Vagina (tissue), 2 donors: ENCODE measurements at regions not wholly inside any gene's neighbourhood (a gene's known extent, or its start where the extent isn't known, plus 50 kb on each side); places are given as distances from the start of the nearest gene placed in this dataset.

Experiments
- DNase-seq, 2 donors: peaks; one replicate each; pipeline ENCODE4 v3.0.0-alpha.2; 2017; ENCODE audit errors: extremely low spot score in 2 of 2
- H3K27ac ChIP-seq: fragments of 200-600 bp; sonication (generic); one replicate; pipeline ENCODE4 v1.5.1; 2019
- H3K27me3 ChIP-seq: fragments of 200-600 bp; sonication (generic); one replicate; pipeline ENCODE4 v1.5.1; 2019
- H3K36me3 ChIP-seq, 2 donors: fragments of 200-600 bp; sonication (generic); one replicate each; pipeline ENCODE4 v1.5.1; 2017 to 2019
- H3K4me1 ChIP-seq: fragments of 200-600 bp; sonication (generic); one replicate; pipeline ENCODE4 v1.5.1; 2019
- H3K4me3 ChIP-seq, 2 donors: fragments of 200-600 bp; sonication (generic); 1 replicate in 1 of 2; 2 replicates in 1 of 2; pipeline ENCODE4 v1.5.1; 2016 to 2019
- H3K9me3 ChIP-seq: fragments of 200-600 bp; sonication (generic); one replicate; pipeline ENCODE4 v1.5.1; 2019
- CTCF ChIP-seq, 3 experiments: fragments of 450-650 bp in 2 of 3; fragments of 200-600 bp in 1 of 3; sonication (generic) in 1 of 3; IDR thresholded peaks; one replicate each; pipeline ENCODE4 v1.5.1; 2017 to 2019; ENCODE audit warnings: antibody characterized with exemption in 3 of 3, mild to moderate bottlenecking in 2 of 3, moderate library complexity in 2 of 3
- POLR2A ChIP-seq, 2 donors: fragments of 450-650 bp; IDR thresholded peaks; one replicate each; pipeline ENCODE4 v1.6.1; 2017; ENCODE audit warnings: antibody characterized with exemption in 2 of 2, mild to moderate bottlenecking in 2 of 2, moderate library complexity in 2 of 2
- POLR2AphosphoS5 ChIP-seq, 2 donors: sonication (generic); formaldehyde crosslinking; IDR thresholded peaks; one replicate each; pipeline ENCODE4 v1.9.0; 2017; ENCODE audit warnings: antibody characterized with exemption in 2 of 2, mild to moderate bottlenecking in 2 of 2, low read depth in 1 of 2; ENCODE audit not compliant: insufficient read depth in 1 of 2
- intact Hi-C: fragments of 100-400 bp; cut with DNase I; formaldehyde crosslinking; loops from one replicate; pipeline ENCODE4 v1.15.1; 2023

- no peaks in the 10 kb centered on the region for H3K4me1 ChIP-seq
- DNase-seq: no peak
- TF ChIP-seq CTCF (IDR thresholded peaks at IDR 0.05) (no peak), POLR2A (IDR thresholded peaks at IDR 0.05) (no peak), POLR2AphosphoS5 (IDR thresholded peaks at IDR 0.05; ENCODE audit: insufficient read depth in 1 of 2, low read depth in 1 of 2) (no peak)
- H3K4me3 ChIP-seq: no peak overlapping the region
- H3K27ac ChIP-seq: no peak overlapping the region
- H3K27me3 ChIP-seq: no peaks in the 10 kb centered on the region
- no peaks in the 10 kb centered on the region for H3K36me3 ChIP-seq
- intact Hi-C loops: no loop called here
- no peaks in the 10 kb centered on the region for H3K9me3 ChIP-seq
Observed at GRCh38 chr12:22993609-22994315, 368.8 kb downstream of the ETNK1 start.

GRCh38 chr12:22994316-22994675 lies 369.3 kb downstream of the ETNK1 start:
- Histone ChIP-seq H3K27me3 (no peaks in the 10 kb centered on the region), H3K36me3 (no peaks in the 10 kb centered on the region), H3K4me1 (no peaks in the 10 kb centered on the region), H3K4me3 (no peak overlapping the region), H3K27ac (no peak overlapping the region), H3K9me3 (no peaks in the 10 kb centered on the region)
- intact Hi-C loops: no loop called here
- TF ChIP-seq POLR2A (IDR thresholded peaks at IDR 0.05): no peak
- TF ChIP-seq POLR2AphosphoS5 (IDR thresholded peaks at IDR 0.05; ENCODE audit: insufficient read depth in 1 of 2, low read depth in 1 of 2): no peak
- no peak for TF ChIP-seq CTCF (IDR thresholded peaks at IDR 0.05)
- DNase-seq: no peak

- H3K4me3 ChIP-seq: no peak overlapping the region
- H3K36me3 ChIP-seq: no peaks in the 10 kb centered on the region
- H3K27ac ChIP-seq: no peak overlapping the region
- no peaks in the 10 kb centered on the region for H3K4me1 ChIP-seq
- DNase-seq: no peak
- intact Hi-C loops: no loop called here
- H3K27me3 ChIP-seq: no peaks in the 10 kb centered on the region
- no peaks in the 10 kb centered on the region for H3K9me3 ChIP-seq
- no peak for TF ChIP-seq POLR2AphosphoS5 (IDR thresholded peaks at IDR 0.05; ENCODE audit: insufficient read depth in 1 of 2, low read depth in 1 of 2)
Observed at GRCh38 chr12:23001487-23001886, 376.5 kb downstream of the ETNK1 start.

GRCh38 chr12:23002381-23002780 lies 377.4 kb downstream of the ETNK1 start:
- Histone ChIP-seq H3K4me3 (no peak overlapping the region), H3K27ac (no peak overlapping the region), H3K36me3 (no peaks in the 10 kb centered on the region), H3K4me1 (peaks cover 7% of the 10 kb centered on the region), H3K9me3 (no peaks in the 10 kb centered on the region), H3K27me3 (no peaks in the 10 kb centered on the region)
- intact Hi-C loops: no loop called here
- no peak for DNase-seq
- TF ChIP-seq CTCF (IDR thresholded peaks at IDR 0.05) (no peak), POLR2A (IDR thresholded peaks at IDR 0.05) (no peak), POLR2AphosphoS5 (IDR thresholded peaks at IDR 0.05; ENCODE audit: insufficient read depth in 1 of 2, low read depth in 1 of 2) (no peak)

- Histone ChIP-seq H3K4me3 (no peak overlapping the region), H3K36me3 (no peaks in the 10 kb centered on the region), H3K4me1 (peaks cover 8% of the 10 kb centered on the region), H3K27ac (no peak overlapping the region), H3K27me3 (no peaks in the 10 kb centered on the region), H3K9me3 (no peaks in the 10 kb centered on the region)
- no peak for TF ChIP-seq POLR2A (IDR thresholded peaks at IDR 0.05)
- TF ChIP-seq CTCF (IDR thresholded peaks at IDR 0.05): no peak
- no peak for TF ChIP-seq POLR2AphosphoS5 (IDR thresholded peaks at IDR 0.05; ENCODE audit: insufficient read depth in 1 of 2, low read depth in 1 of 2)
- intact Hi-C loops: no loop called here
- no peak for DNase-seq
Observed at GRCh38 chr12:23004473-23005020, 379.6 kb downstream of the ETNK1 start.
